AG09309 (cell line): ENCODE measurements at regions not wholly inside any gene's neighbourhood (a gene's known extent, or its start where the extent isn't known, plus 50 kb on each side); places are given as distances from the start of the nearest gene placed in this dataset.
"Not testable (repeated sequence)": the region's sequence is repeated elsewhere in the genome, so short reads cannot be mapped to it uniquely, and the experiment has no call there.

Experiments used
- DNase-seq: peaks from one replicate; pipeline ENCODE4 v3.0.0-alpha.2; 2010; ENCODE audit warnings: low read depth
- H3K4me3 ChIP-seq: 2 replicates; pipeline ENCODE4 v1.5.1; 2011; ENCODE audit warnings: mild to moderate bottlenecking, low read depth, low read length, moderate library complexity; ENCODE audit not compliant: control insufficient read depth
- TF ChIP-seq, protein P1 (sequence below): IDR thresholded peaks from 2 replicates; pipeline ENCODE4 v1.5.1; 2011; ENCODE audit warnings: mild to moderate bottlenecking, low read depth, low read length, inconsistent platforms; ENCODE audit not compliant: insufficient read depth, control insufficient read depth; ENCODE audit errors: missing control alignments

- TF ChIP-seq, protein P1, sequence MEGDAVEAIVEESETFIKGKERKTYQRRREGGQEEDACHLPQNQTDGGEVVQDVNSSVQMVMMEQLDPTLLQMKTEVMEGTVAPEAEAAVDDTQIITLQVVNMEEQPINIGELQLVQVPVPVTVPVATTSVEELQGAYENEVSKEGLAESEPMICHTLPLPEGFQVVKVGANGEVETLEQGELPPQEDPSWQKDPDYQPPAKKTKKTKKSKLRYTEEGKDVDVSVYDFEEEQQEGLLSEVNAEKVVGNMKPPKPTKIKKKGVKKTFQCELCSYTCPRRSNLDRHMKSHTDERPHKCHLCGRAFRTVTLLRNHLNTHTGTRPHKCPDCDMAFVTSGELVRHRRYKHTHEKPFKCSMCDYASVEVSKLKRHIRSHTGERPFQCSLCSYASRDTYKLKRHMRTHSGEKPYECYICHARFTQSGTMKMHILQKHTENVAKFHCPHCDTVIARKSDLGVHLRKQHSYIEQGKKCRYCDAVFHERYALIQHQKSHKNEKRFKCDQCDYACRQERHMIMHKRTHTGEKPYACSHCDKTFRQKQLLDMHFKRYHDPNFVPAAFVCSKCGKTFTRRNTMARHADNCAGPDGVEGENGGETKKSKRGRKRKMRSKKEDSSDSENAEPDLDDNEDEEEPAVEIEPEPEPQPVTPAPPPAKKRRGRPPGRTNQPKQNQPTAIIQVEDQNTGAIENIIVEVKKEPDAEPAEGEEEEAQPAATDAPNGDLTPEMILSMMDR, result no peak
- no peak for DNase-seq
- H3K4me3 ChIP-seq, result no peak overlapping the region
These were observed 52.9 kb upstream of the IMP4 start for GRCh38 chr2:130289780-130290179.

GRCh38 chr2:130288467-130289403 lies 54.0 kb upstream of the IMP4 start:
- TF ChIP-seq, protein P1, result no peak
- no peak for DNase-seq
- no peak overlapping the region for H3K4me3 ChIP-seq

- DNase-seq, result no peak
- TF ChIP-seq, protein P1, result no peak
- H3K4me3 ChIP-seq, result no peak overlapping the region
These were observed 55.1 kb upstream of the IMP4 start for GRCh38 chr2:130287656-130288026.

DNA sequence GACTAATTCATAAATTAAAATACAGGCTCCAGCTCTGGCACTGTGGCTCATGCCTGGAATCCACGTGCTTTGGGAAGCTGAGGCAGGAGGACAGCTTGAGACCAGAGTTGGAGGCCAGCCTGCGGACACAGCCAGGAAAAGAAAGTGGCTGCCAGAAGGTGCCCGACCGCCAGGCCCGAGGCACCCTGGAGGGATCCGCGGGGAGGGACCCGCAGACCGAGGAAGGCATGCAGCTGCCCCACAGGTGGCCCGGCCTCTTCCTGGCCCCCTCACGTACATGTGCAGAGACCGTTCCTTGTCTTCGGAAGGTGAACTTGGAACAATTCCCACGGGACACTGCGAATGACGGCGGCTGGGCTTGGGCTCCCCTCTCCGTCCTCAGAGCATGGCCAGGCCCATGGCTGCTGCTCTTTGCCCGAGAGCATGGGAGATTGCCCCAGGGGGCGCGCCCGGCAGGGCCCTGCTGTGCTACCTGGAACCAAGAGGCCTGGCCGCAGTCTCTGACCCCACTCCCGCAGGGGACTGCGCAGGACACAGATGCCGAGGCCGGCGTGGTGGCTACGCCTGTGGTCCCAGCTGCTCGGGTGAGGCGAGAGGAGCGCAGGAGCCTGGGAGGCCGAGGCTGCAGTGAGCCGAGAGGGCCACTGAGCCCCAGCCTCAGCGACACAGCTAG lies 55.6 kb upstream of the IMP4 start:
- no peak overlapping the region for H3K4me3 ChIP-seq
- DNase-seq, result no peak
- TF ChIP-seq, protein P1, result no peak

GRCh38 chr2:130283341-130283869 lies 59.3 kb upstream of the IMP4 start:
- H3K4me3 ChIP-seq, DNase-seq: not testable (repeated sequence)

DNA sequence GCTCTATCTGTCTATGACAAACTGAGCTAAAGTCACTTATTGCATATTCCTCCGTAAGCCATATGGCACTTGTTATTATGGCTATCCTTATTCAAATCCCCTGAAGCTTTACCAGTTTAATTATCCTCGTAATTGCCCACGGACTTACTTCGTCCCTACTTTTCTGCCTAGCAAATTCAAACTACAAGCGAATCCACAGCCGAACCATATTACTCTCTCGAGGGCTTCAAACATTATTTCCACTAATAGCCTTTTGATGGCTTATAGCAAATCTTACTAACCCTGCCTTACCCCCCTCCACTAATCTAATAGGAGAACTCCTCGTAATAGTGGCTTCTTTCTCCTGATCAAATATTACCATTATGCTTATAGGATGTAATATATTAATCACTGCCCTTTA lies 63.1 kb upstream of the IMP4 start:
- H3K4me3 ChIP-seq, DNase-seq: not testable (repeated sequence)

DNA sequence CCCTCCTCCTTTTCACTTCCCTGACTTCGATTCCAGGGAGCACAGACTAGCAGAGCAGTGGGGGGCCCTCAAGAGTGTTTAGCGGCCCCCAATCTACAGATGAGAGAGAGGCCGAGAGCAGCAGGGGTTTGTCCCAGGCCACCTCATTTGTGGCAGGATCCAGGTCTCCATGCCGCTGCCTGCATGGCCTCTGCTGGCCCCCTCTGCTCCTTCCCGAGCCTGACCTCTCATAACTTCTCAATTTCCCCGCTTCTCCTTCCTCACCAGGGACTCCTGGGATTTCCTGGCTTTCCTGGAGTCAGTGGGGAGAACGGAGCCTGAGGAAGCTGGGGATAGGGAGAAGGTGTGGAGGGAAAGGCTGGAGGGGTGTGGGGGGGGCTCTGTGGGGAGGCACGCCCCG lies 70.1 kb upstream of the TUBA3E start:
- H3K4me3 ChIP-seq, DNase-seq: not testable (repeated sequence)

DNA sequence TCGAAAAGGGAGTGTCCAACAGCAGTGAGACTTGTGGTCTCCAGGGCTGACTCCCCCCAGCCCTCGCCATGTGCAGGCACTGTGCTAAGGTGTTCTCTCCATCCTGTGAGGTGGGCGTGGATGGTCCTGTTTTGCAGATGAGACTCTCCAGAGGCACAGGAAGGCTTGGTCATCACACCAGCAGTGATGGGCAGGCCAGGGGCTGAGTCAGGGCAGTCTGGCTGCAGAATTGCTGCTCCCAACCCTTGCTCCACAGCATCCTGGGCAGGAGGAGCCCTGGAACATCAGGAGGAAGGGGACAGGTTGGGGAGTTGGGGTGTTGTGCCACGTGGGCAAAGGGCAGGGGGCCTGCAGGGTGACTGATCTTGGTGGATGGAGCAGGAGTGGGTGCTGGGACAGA lies 69.3 kb upstream of the TUBA3E start:
- H3K4me3 ChIP-seq, DNase-seq: not testable (repeated sequence)

- not testable (repeated sequence) for DNase-seq
These were observed 68.6 kb upstream of the TUBA3E start for GRCh38 chr2:130266836-130267235.

GRCh38 chr2:130265570-130266247 lies 67.5 kb upstream of the TUBA3E start:
- not testable (repeated sequence) for H3K4me3 ChIP-seq, DNase-seq

More at GRCh38 chr2:130266836-130267235, 68.6 kb upstream of the TUBA3E start:
- not testable (repeated sequence) for H3K4me3 ChIP-seq

DNA sequence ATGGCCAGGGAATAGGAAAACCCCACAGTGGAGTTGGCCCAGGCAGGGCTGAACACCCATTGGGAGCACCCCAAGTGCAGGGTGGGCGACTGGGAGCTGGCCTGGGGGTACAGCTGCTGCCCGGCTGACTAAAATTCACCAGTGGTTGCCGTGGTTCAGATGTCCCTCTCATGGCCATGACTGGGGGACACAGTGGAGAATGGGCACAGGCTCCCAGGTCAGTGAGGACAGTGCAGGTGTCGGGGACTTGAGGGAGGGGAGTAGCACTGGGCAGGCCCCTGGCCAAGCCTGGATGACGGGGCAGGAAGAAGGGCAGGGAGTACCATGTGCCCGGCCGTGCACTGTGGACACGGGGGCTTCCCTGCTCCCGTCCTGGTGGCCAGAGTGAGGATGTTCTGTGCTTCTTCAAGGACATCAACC lies 66.7 kb upstream of the TUBA3E start:
- DNase-seq, H3K4me3 ChIP-seq: not testable (repeated sequence)
